DOHH2 (cell line): ENCODE measurements at regions not wholly inside any gene's neighbourhood (a gene's known extent, or its start where the extent isn't known, plus 50 kb on each side); places are given as distances from the start of the nearest gene placed in this dataset.

Experiments used
- H3F3A ChIP-seq: fragments of 200-600 bp; sonication (generic), shearing (Covaris generic); 2 replicates; pipeline ENCODE4 v1.6.0; 2016; ENCODE audit warnings: antibody characterized with exemption, mild to moderate bottlenecking; ENCODE audit not compliant: control insufficient read depth, insufficient read depth
- H3K27ac ChIP-seq: fragments of 200-600 bp; sonication (generic); 2 replicates; pipeline ENCODE4 v1.5.1; 2014; ENCODE audit warnings: low read depth, mild to moderate bottlenecking, low read length, moderate library complexity
- H3K27me3 ChIP-seq: fragments of 200-600 bp; sonication (generic); 2 replicates; pipeline ENCODE4 v1.6.1; 2014; ENCODE audit warnings: mild to moderate bottlenecking, low read length, mixed read lengths; ENCODE audit not compliant: control insufficient read depth
- H3K36me3 ChIP-seq: fragments of 200-600 bp; sonication (generic); 2 replicates; pipeline ENCODE4 v1.6.1; 2014; ENCODE audit warnings: mild to moderate bottlenecking, low read length, moderate library complexity, mixed read lengths; ENCODE audit not compliant: control insufficient read depth
- H3K4me1 ChIP-seq: fragments of 200-600 bp; sonication (generic); 2 replicates; pipeline ENCODE4 v1.6.1; 2014; ENCODE audit warnings: mild to moderate bottlenecking, low read length, mixed read lengths; ENCODE audit not compliant: control insufficient read depth
- H3K4me2 ChIP-seq: fragments of 200-600 bp; sonication (generic); 2 replicates; pipeline ENCODE4 v1.6.0; 2014; ENCODE audit warnings: mild to moderate bottlenecking, low read length, moderate library complexity
- H3K4me3 ChIP-seq: fragments of 200-600 bp; sonication (generic); 2 replicates; pipeline ENCODE4 v1.5.1; 2014; ENCODE audit warnings: mild to moderate bottlenecking, low read length, mixed read lengths
- H3K79me2 ChIP-seq: fragments of 200-600 bp; sonication (generic); 2 replicates; pipeline ENCODE4 v1.6.1; 2014; ENCODE audit warnings: mild to moderate bottlenecking, low read length, mixed read lengths; ENCODE audit not compliant: control insufficient read depth
- H3K9me2 ChIP-seq: fragments of 200-600 bp; sonication (generic); replicated peaks from 2 replicates; pipeline ENCODE4 v1.6.1; 2014; ENCODE audit warnings: mild to moderate bottlenecking, low read length, mixed read lengths; ENCODE audit not compliant: control insufficient read depth
- H3K9me3 ChIP-seq: fragments of 200-600 bp; sonication (generic); 2 replicates; pipeline ENCODE4 v1.6.1; 2014; ENCODE audit warnings: antibody characterized with exemption, low read length, mixed read lengths; ENCODE audit not compliant: control insufficient read depth, insufficient read depth
- H4K20me1 ChIP-seq: fragments of 200-600 bp; sonication (generic); 2 replicates; pipeline ENCODE4 v1.6.0; 2014; ENCODE audit warnings: low read depth, mild to moderate bottlenecking, antibody characterized with exemption, low read length, moderate library complexity; ENCODE audit not compliant: control insufficient read depth, insufficient read depth
- CTCF ChIP-seq: fragments of 200-600 bp; sonication (generic); IDR thresholded peaks from one replicate; pipeline ENCODE4 v1.5.1; 2014; ENCODE audit warnings: antibody characterized with exemption, mild to moderate bottlenecking, low read depth, low read length; ENCODE audit not compliant: poor library complexity, severe bottlenecking
- EZH2phosphoT487 ChIP-seq: fragments of 200-600 bp; sonication (generic); IDR thresholded peaks from 2 replicates; pipeline ENCODE4 v1.6.1; 2017; ENCODE audit warnings: borderline replicate concordance, mild to moderate bottlenecking, antibody characterized with exemption, low read length, moderate library complexity, mixed read lengths

GRCh38 chr15:25236143-25236860, 202.5 kb downstream of the UBE3A start:
- H3K9me3 ChIP-seq: peaks cover 61% of the 10 kb centered on the region
- no peak for TF ChIP-seq EZH2phosphoT487
- TF ChIP-seq CTCF: no peak
- H3K27ac ChIP-seq: no peak overlapping the region
- H3K4me1 ChIP-seq: no peaks in the 10 kb centered on the region
- H3K4me2 ChIP-seq: no peak overlapping the region
- no peaks in the 10 kb centered on the region for H3K27me3 ChIP-seq
- no peaks in the 10 kb centered on the region for H3F3A ChIP-seq
- no peaks in the 10 kb centered on the region for H3K9me2 ChIP-seq
- H4K20me1 ChIP-seq: no peaks in the 10 kb centered on the region
- H3K79me2 ChIP-seq: no peaks in the 10 kb centered on the region
- H3K4me3 ChIP-seq: no peak overlapping the region
- no peaks in the 10 kb centered on the region for H3K36me3 ChIP-seq

- Histone ChIP-seq H3K4me3 (no peak overlapping the region), H3K36me3 (no peaks in the 10 kb centered on the region), H3K9me2 (no peaks in the 10 kb centered on the region), H3K4me2 (no peak overlapping the region), H3K27me3 (no peaks in the 10 kb centered on the region), H3K4me1 (no peaks in the 10 kb centered on the region), H3K9me3 (peaks cover 60% of the 10 kb centered on the region), H3F3A (no peaks in the 10 kb centered on the region), H3K79me2 (no peaks in the 10 kb centered on the region), H4K20me1 (no peaks in the 10 kb centered on the region), H3K27ac (no peak overlapping the region)
- TF ChIP-seq CTCF: no peak
- no peak for TF ChIP-seq EZH2phosphoT487
These were observed 202.0 kb downstream of the UBE3A start for GRCh38 chr15:25236861-25237155.

DNA sequence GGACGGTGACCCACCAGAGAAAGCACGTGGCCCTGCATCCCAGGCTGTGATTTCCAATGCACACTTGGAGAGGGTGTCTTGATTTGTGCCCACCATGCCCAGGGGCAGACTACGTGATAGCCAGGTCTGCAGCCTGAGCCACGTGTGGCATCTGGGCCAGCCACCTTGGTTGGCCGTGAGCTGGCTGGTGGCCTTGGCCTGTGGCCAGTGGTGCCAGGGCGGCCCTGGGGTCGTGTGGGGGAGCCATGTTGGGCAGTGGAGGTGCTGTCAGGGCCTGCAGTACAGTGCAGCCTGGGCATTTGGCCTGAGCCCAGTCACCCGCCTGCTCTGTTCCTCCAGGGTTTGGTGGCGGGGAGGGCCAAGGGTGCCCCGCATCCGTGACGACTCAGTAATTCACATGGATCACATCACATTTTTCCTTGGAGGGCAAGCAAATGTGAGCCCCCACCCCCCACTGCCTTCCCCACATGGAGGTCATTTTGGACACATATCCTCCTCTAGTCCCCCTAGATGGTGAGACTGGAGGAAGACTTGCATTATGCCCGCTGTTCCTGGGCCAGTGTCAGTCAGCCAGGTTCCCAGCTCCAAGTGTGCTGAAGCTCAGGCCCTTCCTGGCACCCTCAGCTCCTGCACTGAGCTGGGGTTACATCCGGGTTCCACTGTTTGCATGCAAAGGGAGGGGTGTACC, 201.4 kb downstream of the UBE3A start:
- H3K79me2 ChIP-seq: no peaks in the 10 kb centered on the region
- H3K4me3 ChIP-seq: no peak overlapping the region
- H3K27me3 ChIP-seq: no peaks in the 10 kb centered on the region
- H3K27ac ChIP-seq: no peak overlapping the region
- H3K36me3 ChIP-seq: no peaks in the 10 kb centered on the region
- no peaks in the 10 kb centered on the region for H3K9me2 ChIP-seq
- H3K4me2 ChIP-seq: no peak overlapping the region
- H3K4me1 ChIP-seq: no peaks in the 10 kb centered on the region
- H3K9me3 ChIP-seq: peaks cover 58% of the 10 kb centered on the region
- H4K20me1 ChIP-seq: no peaks in the 10 kb centered on the region
- no peak for TF ChIP-seq EZH2phosphoT487
- TF ChIP-seq CTCF: no peak
- no peaks in the 10 kb centered on the region for H3F3A ChIP-seq
